GM12801 (cell line): ENCODE measurements at regions not wholly inside any gene's neighbourhood (a gene's known extent, or its start where the extent isn't known, plus 50 kb on each side); places are given as distances from the start of the nearest gene placed in this dataset.

Experiments
- TF ChIP-seq, protein P1 (sequence below): IDR thresholded peaks from one replicate; pipeline ENCODE4 v1.5.1; 2011; ENCODE audit warnings: control low read depth; ENCODE audit not compliant: insufficient read length; ENCODE audit errors: extremely low read depth

DNA sequence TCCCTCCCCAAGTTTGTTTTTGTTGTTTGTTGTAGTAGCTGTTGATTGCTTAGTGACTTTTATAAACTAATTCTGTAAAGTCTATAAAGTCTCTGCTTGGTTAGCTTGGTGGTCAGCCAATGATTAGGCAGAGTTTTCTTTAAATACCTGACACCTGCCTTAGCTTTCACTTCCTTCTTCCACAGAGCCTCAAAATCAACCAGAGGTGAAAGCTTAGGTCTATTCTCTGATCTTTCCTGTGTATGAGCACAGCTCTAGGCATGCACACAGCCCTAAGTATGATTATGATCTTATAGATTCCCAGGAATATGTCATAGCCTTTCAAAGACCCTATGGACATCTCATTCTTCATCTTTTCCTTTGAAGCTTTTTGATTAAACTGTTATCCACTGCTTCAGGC is 514.7 kb downstream of the AACS start:
- TF ChIP-seq, protein P1, sequence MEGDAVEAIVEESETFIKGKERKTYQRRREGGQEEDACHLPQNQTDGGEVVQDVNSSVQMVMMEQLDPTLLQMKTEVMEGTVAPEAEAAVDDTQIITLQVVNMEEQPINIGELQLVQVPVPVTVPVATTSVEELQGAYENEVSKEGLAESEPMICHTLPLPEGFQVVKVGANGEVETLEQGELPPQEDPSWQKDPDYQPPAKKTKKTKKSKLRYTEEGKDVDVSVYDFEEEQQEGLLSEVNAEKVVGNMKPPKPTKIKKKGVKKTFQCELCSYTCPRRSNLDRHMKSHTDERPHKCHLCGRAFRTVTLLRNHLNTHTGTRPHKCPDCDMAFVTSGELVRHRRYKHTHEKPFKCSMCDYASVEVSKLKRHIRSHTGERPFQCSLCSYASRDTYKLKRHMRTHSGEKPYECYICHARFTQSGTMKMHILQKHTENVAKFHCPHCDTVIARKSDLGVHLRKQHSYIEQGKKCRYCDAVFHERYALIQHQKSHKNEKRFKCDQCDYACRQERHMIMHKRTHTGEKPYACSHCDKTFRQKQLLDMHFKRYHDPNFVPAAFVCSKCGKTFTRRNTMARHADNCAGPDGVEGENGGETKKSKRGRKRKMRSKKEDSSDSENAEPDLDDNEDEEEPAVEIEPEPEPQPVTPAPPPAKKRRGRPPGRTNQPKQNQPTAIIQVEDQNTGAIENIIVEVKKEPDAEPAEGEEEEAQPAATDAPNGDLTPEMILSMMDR = no peak

GRCh38 chr12:125583071-125583470 is 517.8 kb downstream of the AACS start:
- TF ChIP-seq, protein P1 = no peak

GRCh38 chr12:125586441-125586840 is 521.2 kb downstream of the AACS start:
- TF ChIP-seq, protein P1 = no peak

GRCh38 chr12:125593269-125593668 is 528.0 kb downstream of the AACS start:
- TF ChIP-seq, protein P1 = no peak

- TF ChIP-seq, protein P1 = no peak
Observed at GRCh38 chr12:125604976-125605375, 539.7 kb downstream of the AACS start.

DNA sequence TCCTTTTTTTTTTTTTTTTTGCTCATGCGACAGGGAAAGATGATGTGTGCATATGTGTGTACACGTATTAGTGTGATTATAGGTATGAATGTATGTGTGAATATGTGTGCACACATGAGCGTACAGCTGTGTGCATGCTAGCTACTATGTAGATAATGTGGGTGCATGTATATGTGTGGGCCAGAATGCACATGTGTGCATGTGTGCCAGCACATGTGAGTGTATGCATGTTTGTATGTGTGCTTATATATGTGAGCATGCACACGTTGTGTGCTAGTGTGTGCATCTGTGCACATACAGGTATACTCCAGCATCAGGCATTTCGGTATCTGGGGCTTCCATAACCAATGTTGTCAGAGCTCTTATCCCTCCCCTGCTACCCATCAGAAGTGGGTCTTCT is 541.1 kb downstream of the AACS start:
- TF ChIP-seq, protein P1 = no peak

GRCh38 chr12:125610292-125610691 is 545.1 kb downstream of the AACS start:
- TF ChIP-seq, protein P1 = no peak

- TF ChIP-seq, protein P1 = no peak
Observed at GRCh38 chr12:125610971-125611370, 545.7 kb downstream of the AACS start.
